Lower leg skin (tissue), 3 donors: ENCODE measurements at regions not wholly inside any gene's neighbourhood (a gene's known extent, or its start where the extent isn't known, plus 50 kb on each side); places are given as distances from the start of the nearest gene placed in this dataset.

Experiments used
- CTCF ChIP-seq, 3 donors: fragments of 450-650 bp; IDR thresholded peaks; one replicate each; pipeline ENCODE4 v1.5.1; 2016; ENCODE audit warnings: antibody characterized with exemption in 3 of 3, mild to moderate bottlenecking in 3 of 3, moderate library complexity in 2 of 3
- POLR2A ChIP-seq, 2 donors: fragments of 450-650 bp; IDR thresholded peaks; one replicate each; pipeline ENCODE4 v1.6.1; 2016 to 2017; ENCODE audit warnings: antibody characterized with exemption in 2 of 2, mild to moderate bottlenecking in 1 of 2, moderate library complexity in 1 of 2

- TF ChIP-seq CTCF (IDR thresholded peaks at IDR 0.05) = no peak
- no peak for TF ChIP-seq POLR2A (IDR thresholded peaks at IDR 0.05)
These were observed 122.8 kb downstream of the ATPSCKMT start for GRCh38 chr5:10126900-10127299.
